Erythroblast (primary cell): ENCODE measurements at regions not wholly inside any gene's neighbourhood (a gene's known extent, or its start where the extent isn't known, plus 50 kb on each side); places are given as distances from the start of the nearest gene placed in this dataset.

ENCODE experiments used
- GATA1 ChIP-seq: IDR thresholded peaks from 2 replicates; pipeline ENCODE4 v1.6.1; 2011; ENCODE audit warnings: low read depth, mild to moderate bottlenecking, control low read depth, low read length, moderate library complexity
- POLR2A ChIP-seq: IDR thresholded peaks from 2 replicates; pipeline ENCODE4 v1.6.1; 2011; ENCODE audit warnings: mild to moderate bottlenecking, low read length

- TF ChIP-seq POLR2A (no peak), GATA1 (no peak)
These were observed 81.0 kb upstream of the NMNAT3 start for GRCh38 chr3:139758654-139759291.
